ENCODE measurements at regions not wholly inside any gene's neighbourhood (a gene's known extent, or its start where the extent isn't known, plus 50 kb on each side); places are given as distances from the start of the nearest gene placed in this dataset.

- DNase-seq = no peak
- Histone ChIP-seq H3K27ac (no peak overlapping the region), H3K36me3 (replicated peaks) (no peaks in the 10 kb centered on the region), H3K27me3 (replicated peaks) (no peaks in the 10 kb centered on the region), H3K4me3 (ENCODE audit: low read depth, low read length) (no peak overlapping the region)
- TF ChIP-seq, protein P1, sequence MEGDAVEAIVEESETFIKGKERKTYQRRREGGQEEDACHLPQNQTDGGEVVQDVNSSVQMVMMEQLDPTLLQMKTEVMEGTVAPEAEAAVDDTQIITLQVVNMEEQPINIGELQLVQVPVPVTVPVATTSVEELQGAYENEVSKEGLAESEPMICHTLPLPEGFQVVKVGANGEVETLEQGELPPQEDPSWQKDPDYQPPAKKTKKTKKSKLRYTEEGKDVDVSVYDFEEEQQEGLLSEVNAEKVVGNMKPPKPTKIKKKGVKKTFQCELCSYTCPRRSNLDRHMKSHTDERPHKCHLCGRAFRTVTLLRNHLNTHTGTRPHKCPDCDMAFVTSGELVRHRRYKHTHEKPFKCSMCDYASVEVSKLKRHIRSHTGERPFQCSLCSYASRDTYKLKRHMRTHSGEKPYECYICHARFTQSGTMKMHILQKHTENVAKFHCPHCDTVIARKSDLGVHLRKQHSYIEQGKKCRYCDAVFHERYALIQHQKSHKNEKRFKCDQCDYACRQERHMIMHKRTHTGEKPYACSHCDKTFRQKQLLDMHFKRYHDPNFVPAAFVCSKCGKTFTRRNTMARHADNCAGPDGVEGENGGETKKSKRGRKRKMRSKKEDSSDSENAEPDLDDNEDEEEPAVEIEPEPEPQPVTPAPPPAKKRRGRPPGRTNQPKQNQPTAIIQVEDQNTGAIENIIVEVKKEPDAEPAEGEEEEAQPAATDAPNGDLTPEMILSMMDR (IDR thresholded peaks at IDR 0.05; ENCODE audit: low read depth, low read length, missing control alignments) = no peak
- in situ Hi-C loops (cut with HindIII; ENCODE audit: low pct_ligation_motif_present, low sequenced_read_pairs) = no loop called here
These were observed 233.1 kb downstream of the RPIA start for GRCh38 chr2:88924533-88924932.

- no peaks in the 10 kb centered on the region for H3K36me3 ChIP-seq (replicated peaks)
- TF ChIP-seq, protein P1 (IDR thresholded peaks at IDR 0.05; ENCODE audit: low read depth, low read length, missing control alignments) = no peak
- in situ Hi-C loops (cut with HindIII; ENCODE audit: low pct_ligation_motif_present, low sequenced_read_pairs) = no loop called here
- DNase-seq = no peak
- H3K27me3 ChIP-seq (replicated peaks) = no peaks in the 10 kb centered on the region
- H3K27ac ChIP-seq = no peak overlapping the region
- no peak overlapping the region for H3K4me3 ChIP-seq (ENCODE audit: low read depth, low read length)
These were observed 234.4 kb downstream of the RPIA start for GRCh38 chr2:88925770-88926462.

GRCh38 chr2:88927128-88927527, 235.7 kb downstream of the RPIA start:
- H3K27me3 ChIP-seq (replicated peaks) = no peaks in the 10 kb centered on the region
- no peak overlapping the region for H3K4me3 ChIP-seq (ENCODE audit: low read depth, low read length)
- no peak for DNase-seq
- in situ Hi-C loops (cut with HindIII; ENCODE audit: low pct_ligation_motif_present, low sequenced_read_pairs) = no loop called here
- no peaks in the 10 kb centered on the region for H3K36me3 ChIP-seq (replicated peaks)
- H3K27ac ChIP-seq = no peak overlapping the region
- TF ChIP-seq, protein P1 (IDR thresholded peaks at IDR 0.05; ENCODE audit: low read depth, low read length, missing control alignments) = no peak

- no peak for DNase-seq
- H3K27ac ChIP-seq = no peak overlapping the region
- in situ Hi-C loops (cut with HindIII; ENCODE audit: low pct_ligation_motif_present, low sequenced_read_pairs) = no loop called here
These were observed 239.2 kb downstream of the RPIA start for GRCh38 chr2:88930659-88931058.

GRCh38 chr2:88932686-88933085, 241.2 kb downstream of the RPIA start:
- no peak for DNase-seq
- Histone ChIP-seq H3K27me3 (replicated peaks) (no peaks in the 10 kb centered on the region), H3K36me3 (replicated peaks) (no peaks in the 10 kb centered on the region), H3K27ac (no peak overlapping the region), H3K4me3 (ENCODE audit: low read depth, low read length) (no peak overlapping the region)
- in situ Hi-C loops (cut with HindIII; ENCODE audit: low pct_ligation_motif_present, low sequenced_read_pairs) = no loop called here
- TF ChIP-seq, protein P1 (IDR thresholded peaks at IDR 0.05; ENCODE audit: low read depth, low read length, missing control alignments) = no peak

More at GRCh38 chr2:88930659-88931058, 239.2 kb downstream of the RPIA start:
- Histone ChIP-seq H3K36me3 (replicated peaks) (no peaks in the 10 kb centered on the region), H3K27me3 (replicated peaks) (no peaks in the 10 kb centered on the region), H3K4me3 (ENCODE audit: low read depth, low read length) (no peak overlapping the region)
- TF ChIP-seq, protein P1 (IDR thresholded peaks at IDR 0.05; ENCODE audit: low read depth, low read length, missing control alignments) = no peak

DNA sequence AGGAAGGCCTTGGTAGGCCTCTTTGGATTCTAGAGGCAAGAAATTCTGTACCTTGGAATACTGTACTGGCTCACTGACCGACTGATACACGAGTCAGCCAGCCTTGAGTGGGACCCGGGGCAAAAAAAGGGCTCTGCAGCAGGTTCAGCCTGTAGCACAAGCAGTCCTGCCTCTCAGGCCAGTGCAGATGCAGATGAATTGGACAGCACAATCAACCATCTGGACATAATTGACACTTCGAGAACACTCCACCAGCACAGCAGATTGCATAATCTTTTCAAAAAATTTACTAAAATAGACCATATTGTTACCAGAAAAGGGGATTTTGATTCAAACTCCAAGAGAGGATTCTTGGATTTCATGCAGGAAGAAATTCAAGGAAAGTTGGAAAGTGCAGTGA, 241.6 kb downstream of the RPIA start:
- TF ChIP-seq, protein P1 (IDR thresholded peaks at IDR 0.05; ENCODE audit: low read depth, low read length, missing control alignments) = no peak
- in situ Hi-C loops (cut with HindIII; ENCODE audit: low pct_ligation_motif_present, low sequenced_read_pairs) = no loop called here

More for the DNA sequence above, 241.6 kb downstream of the RPIA start:
- no peaks in the 10 kb centered on the region for H3K36me3 ChIP-seq (replicated peaks)
- no peaks in the 10 kb centered on the region for H3K27me3 ChIP-seq (replicated peaks)
- no peak overlapping the region for H3K4me3 ChIP-seq (ENCODE audit: low read depth, low read length)
- no peak for DNase-seq
- H3K27ac ChIP-seq = no peak overlapping the region

Measured in brain microvascular endothelial cell (primary cell).